ENCODE measurements at regions not wholly inside any gene's neighbourhood (a gene's known extent, or its start where the extent isn't known, plus 50 kb on each side); places are given as distances from the start of the nearest gene placed in this dataset.
A peak's percentile ranks its signal among the peaks of the same experiment; 100 is the strongest.

DNA sequence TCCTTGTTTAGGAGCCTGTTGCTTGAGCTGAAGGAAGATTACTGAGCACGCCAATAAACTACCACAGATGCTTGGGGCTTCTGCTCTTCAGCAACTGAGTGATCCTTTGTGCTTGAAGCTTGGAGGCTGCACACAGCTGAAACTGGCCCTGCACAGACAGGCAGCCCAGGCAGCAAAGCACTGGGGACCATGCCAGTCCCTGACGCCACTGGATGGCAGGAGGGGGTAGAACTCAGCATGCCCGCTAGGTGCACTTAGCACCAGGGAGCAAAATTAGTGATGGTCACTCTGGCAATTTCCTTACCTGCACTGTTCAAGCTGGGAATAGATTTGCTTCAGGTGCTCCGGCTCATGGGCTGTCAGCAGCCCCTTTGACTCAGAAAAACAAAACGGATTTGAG, 91.5 kb downstream of the FAM50B start:
- no peaks in the 10 kb centered on the region for H3K4me1 ChIP-seq
- DNase-seq, result no peak
- WGBS, 2 donors, result 92 to 93% methylated on average over 5 of the region's 5 CpGs
- intact Hi-C loops (cut with DNase I), result no loop called here
- no peak overlapping the region for H3K27ac ChIP-seq
- no peaks in the 10 kb centered on the region for H3K27me3 ChIP-seq
- no peak overlapping the region for H3K4me3 ChIP-seq
- TF ChIP-seq EP300 (IDR thresholded peaks at IDR 0.05) (no peak), POLR2AphosphoS5 (IDR thresholded peaks at IDR 0.05) (no peak), POLR2A (IDR thresholded peaks at IDR 0.05) (no peak)
- TF ChIP-seq, protein P1, sequence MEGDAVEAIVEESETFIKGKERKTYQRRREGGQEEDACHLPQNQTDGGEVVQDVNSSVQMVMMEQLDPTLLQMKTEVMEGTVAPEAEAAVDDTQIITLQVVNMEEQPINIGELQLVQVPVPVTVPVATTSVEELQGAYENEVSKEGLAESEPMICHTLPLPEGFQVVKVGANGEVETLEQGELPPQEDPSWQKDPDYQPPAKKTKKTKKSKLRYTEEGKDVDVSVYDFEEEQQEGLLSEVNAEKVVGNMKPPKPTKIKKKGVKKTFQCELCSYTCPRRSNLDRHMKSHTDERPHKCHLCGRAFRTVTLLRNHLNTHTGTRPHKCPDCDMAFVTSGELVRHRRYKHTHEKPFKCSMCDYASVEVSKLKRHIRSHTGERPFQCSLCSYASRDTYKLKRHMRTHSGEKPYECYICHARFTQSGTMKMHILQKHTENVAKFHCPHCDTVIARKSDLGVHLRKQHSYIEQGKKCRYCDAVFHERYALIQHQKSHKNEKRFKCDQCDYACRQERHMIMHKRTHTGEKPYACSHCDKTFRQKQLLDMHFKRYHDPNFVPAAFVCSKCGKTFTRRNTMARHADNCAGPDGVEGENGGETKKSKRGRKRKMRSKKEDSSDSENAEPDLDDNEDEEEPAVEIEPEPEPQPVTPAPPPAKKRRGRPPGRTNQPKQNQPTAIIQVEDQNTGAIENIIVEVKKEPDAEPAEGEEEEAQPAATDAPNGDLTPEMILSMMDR (IDR thresholded peaks at IDR 0.05), result no peak
- H3K9me3 ChIP-seq, result no peaks in the 10 kb centered on the region
- no peaks in the 10 kb centered on the region for H3K36me3 ChIP-seq

GRCh38 chr6:3943331-3943765, 94.2 kb downstream of the FAM50B start:
- Histone ChIP-seq H3K27ac (no peak overlapping the region), H3K27me3 (no peaks in the 10 kb centered on the region), H3K36me3 (no peaks in the 10 kb centered on the region), H3K4me1 (no peaks in the 10 kb centered on the region), H3K9me3 (no peaks in the 10 kb centered on the region), H3K4me3 (no peak overlapping the region)
- TF ChIP-seq, protein P1 (IDR thresholded peaks at IDR 0.05), result no peak
- no peak for TF ChIP-seq POLR2A (IDR thresholded peaks at IDR 0.05)
- TF ChIP-seq POLR2AphosphoS5 (IDR thresholded peaks at IDR 0.05), result no peak
- no peak for TF ChIP-seq EP300 (IDR thresholded peaks at IDR 0.05)
- 23 to 53% methylated on average over 12 of the region's 12 CpGs for WGBS, 2 donors
- intact Hi-C loops (cut with DNase I), result no loop called here
- DNase-seq, result no peak

GRCh38 chr6:3944246-3944645, 95.1 kb downstream of the FAM50B start:
- Histone ChIP-seq H3K36me3 (no peaks in the 10 kb centered on the region), H3K4me3 (no peak overlapping the region), H3K9me3 (no peaks in the 10 kb centered on the region), H3K4me1 (peaks cover 0 to 5% (median 0%) of the 10 kb centered on the region in 4 donors), H3K27me3 (no peaks in the 10 kb centered on the region), H3K27ac (no peak overlapping the region)
- intact Hi-C loops (cut with DNase I), result no loop called here
- DNase-seq, result no peak
- 75 to 87% methylated on average over 5 of the region's 5 CpGs for WGBS, 2 donors
- TF ChIP-seq POLR2AphosphoS5 (IDR thresholded peaks at IDR 0.05), result no peak
- TF ChIP-seq, protein P1 (IDR thresholded peaks at IDR 0.05), result no peak
- TF ChIP-seq POLR2A (IDR thresholded peaks at IDR 0.05), result no peak
- no peak for TF ChIP-seq EP300 (IDR thresholded peaks at IDR 0.05)

- Histone ChIP-seq H3K27me3 (no peaks in the 10 kb centered on the region), H3K4me1 (peaks cover 0 to 8% (median 0%) of the 10 kb centered on the region in 4 donors), H3K36me3 (no peaks in the 10 kb centered on the region), H3K4me3 (peak overlapping the region in 3 of 4 donors; percentile 13 to 41 (median 32)), H3K9me3 (no peaks in the 10 kb centered on the region), H3K27ac (peak overlapping the region in 2 of 4 donors; percentile 53 to 74)
- intact Hi-C loops (cut with DNase I), result no loop called here
- TF ChIP-seq POLR2A (IDR thresholded peaks at IDR 0.05) (no peak), POLR2AphosphoS5 (IDR thresholded peaks at IDR 0.05) (peak in 1 of 4 donors; percentile 8)
- DNase-seq, result no peak
- 68 to 80% methylated on average over 12 of the region's 12 CpGs for WGBS, 2 donors
These were observed 97.6 kb downstream of the FAM50B start for GRCh38 chr6:3946778-3947177.

DNA sequence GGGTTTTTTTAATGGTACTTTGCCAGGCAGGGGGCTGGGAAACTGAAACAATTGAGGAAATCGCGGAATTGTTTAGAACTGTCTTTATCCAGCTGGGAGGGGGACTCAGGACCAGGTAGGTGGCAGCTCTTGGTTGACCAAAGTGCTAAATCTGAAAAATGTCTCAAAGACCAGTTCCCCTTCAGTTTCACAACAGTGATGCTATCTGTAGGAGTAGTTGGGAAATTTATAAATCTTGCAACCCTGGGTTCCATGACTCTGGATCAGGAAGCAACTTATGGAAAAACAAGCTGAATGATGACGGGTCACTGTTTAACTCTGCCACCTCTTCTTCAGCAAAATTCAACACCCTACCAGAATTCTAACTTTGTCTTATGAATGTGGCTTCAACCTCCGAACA, 99.7 kb downstream of the FAM50B start:
- H3K4me1 ChIP-seq, result peaks cover 0 to 8% (median 0%) of the 10 kb centered on the region in 4 donors

More for the DNA sequence above, 99.7 kb downstream of the FAM50B start:
- Histone ChIP-seq H3K27me3 (no peaks in the 10 kb centered on the region), H3K9me3 (no peaks in the 10 kb centered on the region), H3K4me3 (no peak overlapping the region), H3K27ac (no peak overlapping the region), H3K36me3 (no peaks in the 10 kb centered on the region)
- intact Hi-C loops (cut with DNase I), result no loop called here
- TF ChIP-seq POLR2A (IDR thresholded peaks at IDR 0.05), result no peak
- TF ChIP-seq POLR2AphosphoS5 (IDR thresholded peaks at IDR 0.05), result no peak
- TF ChIP-seq EP300 (IDR thresholded peaks at IDR 0.05), result no peak
- TF ChIP-seq, protein P1 (IDR thresholded peaks at IDR 0.05), result no peak
- no peak for DNase-seq
- WGBS, 2 donors, result 88% methylated on average over 4 of the region's 4 CpGs
